ENCODE measurements at regions not wholly inside any gene's neighbourhood (a gene's known extent, or its start where the extent isn't known, plus 50 kb on each side); places are given as distances from the start of the nearest gene placed in this dataset.

DNA sequence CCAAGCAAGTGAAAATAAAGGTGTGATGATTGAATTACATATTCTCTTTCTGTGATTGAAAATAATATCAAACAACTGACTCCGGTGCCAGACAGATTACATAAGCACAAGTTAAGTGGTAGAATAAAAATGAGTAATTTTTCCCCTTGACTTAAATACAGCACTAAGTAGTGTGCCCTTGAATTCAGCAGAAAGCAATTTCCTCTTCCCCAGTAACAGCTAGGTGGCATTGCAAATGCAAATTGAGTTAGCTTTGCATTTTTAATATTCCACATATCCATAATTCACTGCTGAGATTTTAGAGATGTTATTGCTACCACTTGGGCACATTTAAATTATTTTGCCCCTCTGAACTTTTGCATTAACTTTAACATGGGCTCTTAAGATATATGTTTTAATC, 89.8 kb upstream of the NPVF start:
- Histone ChIP-seq H3F3A (ENCODE audit: insufficient read depth, low read depth) (no peaks in the 10 kb centered on the region), H3K4me2 (no peak overlapping the region), H3K4me3 (no peak overlapping the region), H4K20me1 (ENCODE audit: insufficient read depth) (no peaks in the 10 kb centered on the region), H3K27ac (no peak overlapping the region), H3K9me3 (ENCODE audit: insufficient read depth, low read depth) (no peaks in the 10 kb centered on the region), H3K9me2 (ENCODE audit: insufficient read depth) (no peaks in the 10 kb centered on the region), H2AFZ (no peak overlapping the region), H3K27me3 (ENCODE audit: insufficient read depth, low read depth) (peaks cover 93% of the 10 kb centered on the region), H3K36me3 (ENCODE audit: low read depth) (no peaks in the 10 kb centered on the region), H3K79me2 (ENCODE audit: low read depth) (no peaks in the 10 kb centered on the region), H3K4me1 (replicated peaks; ENCODE audit: insufficient read depth) (no peaks in the 10 kb centered on the region)
- DNase-seq, result no peak
- ChIA-PET CTCF (interaction anchor here (0.5 kb wide), 1 partner anchor 792 kb away, joined by 3 read pairs; no protein-coding TSS in a partner anchor), POLR2A (ENCODE audit: unreplicated experiment) (no interaction called here)
- BruUV-seq (replicated peaks), result no TSS peak
- intact Hi-C loops (cut with micrococcal nuclease; ENCODE audit: unreplicated experiment), result no loop called here
- no peak for TF ChIP-seq EZH2 (IDR thresholded peaks at IDR 0.05; ENCODE audit: low read depth)
- TF ChIP-seq, protein P1, sequence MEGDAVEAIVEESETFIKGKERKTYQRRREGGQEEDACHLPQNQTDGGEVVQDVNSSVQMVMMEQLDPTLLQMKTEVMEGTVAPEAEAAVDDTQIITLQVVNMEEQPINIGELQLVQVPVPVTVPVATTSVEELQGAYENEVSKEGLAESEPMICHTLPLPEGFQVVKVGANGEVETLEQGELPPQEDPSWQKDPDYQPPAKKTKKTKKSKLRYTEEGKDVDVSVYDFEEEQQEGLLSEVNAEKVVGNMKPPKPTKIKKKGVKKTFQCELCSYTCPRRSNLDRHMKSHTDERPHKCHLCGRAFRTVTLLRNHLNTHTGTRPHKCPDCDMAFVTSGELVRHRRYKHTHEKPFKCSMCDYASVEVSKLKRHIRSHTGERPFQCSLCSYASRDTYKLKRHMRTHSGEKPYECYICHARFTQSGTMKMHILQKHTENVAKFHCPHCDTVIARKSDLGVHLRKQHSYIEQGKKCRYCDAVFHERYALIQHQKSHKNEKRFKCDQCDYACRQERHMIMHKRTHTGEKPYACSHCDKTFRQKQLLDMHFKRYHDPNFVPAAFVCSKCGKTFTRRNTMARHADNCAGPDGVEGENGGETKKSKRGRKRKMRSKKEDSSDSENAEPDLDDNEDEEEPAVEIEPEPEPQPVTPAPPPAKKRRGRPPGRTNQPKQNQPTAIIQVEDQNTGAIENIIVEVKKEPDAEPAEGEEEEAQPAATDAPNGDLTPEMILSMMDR (conservative IDR thresholded peaks at IDR 0.05), result no peak

DNA sequence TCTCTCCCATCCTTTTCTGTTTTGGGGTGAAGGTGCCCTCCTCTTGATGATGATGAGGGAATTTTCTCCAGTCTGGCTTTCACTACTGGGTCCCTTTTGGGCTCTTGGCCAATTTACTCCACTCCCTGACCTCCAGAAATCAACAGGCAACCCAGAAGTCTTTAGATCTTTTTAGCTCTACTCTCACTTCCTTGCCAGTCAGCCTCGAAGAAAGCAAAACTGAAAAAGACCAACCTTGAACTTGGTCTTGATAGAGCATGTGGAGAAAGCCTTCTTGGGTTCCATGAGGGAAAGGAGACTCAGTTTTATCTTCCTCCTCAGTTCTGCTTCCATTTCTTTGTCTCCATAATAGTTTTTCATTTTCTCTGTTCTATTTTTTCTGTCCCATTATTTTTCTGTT, 91.4 kb upstream of the NPVF start:
- Histone ChIP-seq H3K79me2 (ENCODE audit: low read depth) (no peaks in the 10 kb centered on the region), H3K9me2 (ENCODE audit: insufficient read depth) (no peaks in the 10 kb centered on the region), H3K36me3 (ENCODE audit: low read depth) (no peaks in the 10 kb centered on the region), H3F3A (ENCODE audit: insufficient read depth, low read depth) (no peaks in the 10 kb centered on the region), H3K4me3 (no peak overlapping the region), H3K4me2 (no peak overlapping the region), H4K20me1 (ENCODE audit: insufficient read depth) (no peaks in the 10 kb centered on the region), H3K27me3 (ENCODE audit: insufficient read depth, low read depth) (peaks cover 90% of the 10 kb centered on the region), H3K27ac (no peak overlapping the region), H2AFZ (no peak overlapping the region), H3K4me1 (replicated peaks; ENCODE audit: insufficient read depth) (no peaks in the 10 kb centered on the region), H3K9me3 (ENCODE audit: insufficient read depth, low read depth) (no peaks in the 10 kb centered on the region)
- no peak for DNase-seq
- ChIA-PET POLR2A (ENCODE audit: unreplicated experiment) (no interaction called here), CTCF (no interaction called here)
- intact Hi-C loops (cut with micrococcal nuclease; ENCODE audit: unreplicated experiment), result no loop called here
- no TSS peak for BruUV-seq (replicated peaks)
- TF ChIP-seq, protein P1 (conservative IDR thresholded peaks at IDR 0.05), result no peak
- TF ChIP-seq EZH2 (IDR thresholded peaks at IDR 0.05; ENCODE audit: low read depth), result no peak

DNA sequence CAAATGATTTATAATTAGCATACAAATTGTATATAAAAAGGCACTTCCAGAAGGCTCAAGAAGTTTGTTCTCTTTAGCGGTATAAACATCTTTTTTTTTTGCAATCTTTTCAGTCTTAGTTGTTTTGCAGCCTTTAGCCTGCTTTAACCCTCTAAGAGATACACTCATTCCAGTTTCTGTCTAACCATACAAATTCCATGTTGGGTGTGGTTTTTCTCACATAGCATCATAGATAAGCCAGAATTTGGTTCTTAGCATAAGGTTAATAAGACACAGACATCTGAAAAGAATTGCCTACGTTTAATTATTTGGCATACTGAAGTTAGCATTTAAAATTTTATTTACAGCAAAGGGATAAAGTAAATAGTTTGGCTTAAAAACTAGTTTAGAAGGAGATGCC, 92.5 kb upstream of the NPVF start:
- Histone ChIP-seq H3K4me3 (no peak overlapping the region), H3K4me1 (replicated peaks; ENCODE audit: insufficient read depth) (no peaks in the 10 kb centered on the region), H4K20me1 (ENCODE audit: insufficient read depth) (no peaks in the 10 kb centered on the region), H3K9me2 (ENCODE audit: insufficient read depth) (no peaks in the 10 kb centered on the region), H3F3A (ENCODE audit: insufficient read depth, low read depth) (no peaks in the 10 kb centered on the region), H3K27ac (no peak overlapping the region), H3K36me3 (ENCODE audit: low read depth) (no peaks in the 10 kb centered on the region), H3K79me2 (ENCODE audit: low read depth) (no peaks in the 10 kb centered on the region), H3K9me3 (ENCODE audit: insufficient read depth, low read depth) (no peaks in the 10 kb centered on the region), H3K4me2 (no peak overlapping the region), H3K27me3 (ENCODE audit: insufficient read depth, low read depth) (peaks cover 86% of the 10 kb centered on the region), H2AFZ (no peak overlapping the region)
- intact Hi-C loops (cut with micrococcal nuclease; ENCODE audit: unreplicated experiment), result no loop called here
- TF ChIP-seq, protein P1 (conservative IDR thresholded peaks at IDR 0.05), result no peak
- TF ChIP-seq EZH2 (IDR thresholded peaks at IDR 0.05; ENCODE audit: low read depth), result no peak
- no peak for DNase-seq
- no TSS peak for BruUV-seq (replicated peaks)
- ChIA-PET CTCF (no interaction called here), POLR2A (ENCODE audit: unreplicated experiment) (no interaction called here)
